ENCODE measurements at regions not wholly inside any gene's neighbourhood (a gene's known extent, or its start where the extent isn't known, plus 50 kb on each side); places are given as distances from the start of the nearest gene placed in this dataset.

- H3K27ac ChIP-seq (ENCODE audit: low read depth, low read length): no peak overlapping the region
- no peaks in the 10 kb centered on the region for H3K36me3 ChIP-seq (ENCODE audit: control insufficient read depth in 2 of 3, insufficient read depth in 3 of 3, low read length in 3 of 3)
- H3K27ac Mint-ChIP-seq: no peak overlapping the region
- H3K4me1 Mint-ChIP-seq: no peaks in the 10 kb centered on the region
- no peaks in the 10 kb centered on the region for H3K36me3 Mint-ChIP-seq
- no peak for ATAC-seq
- no peaks in the 10 kb centered on the region for H3K27me3 Mint-ChIP-seq
- H3K27me3 ChIP-seq (ENCODE audit: control insufficient read depth in 2 of 2, insufficient read depth in 2 of 2, low read length in 2 of 2): no peaks in the 10 kb centered on the region
- H3K9me3 Mint-ChIP-seq: peaks cover 0 to 16% (median 3%) of the 10 kb centered on the region in 11 donors
- no peak overlapping the region for H3K4me3 ChIP-seq (ENCODE audit: low read length)
- no peaks in the 10 kb centered on the region for H3K9me3 ChIP-seq (ENCODE audit: control insufficient read depth in 2 of 3, low read length in 3 of 3)
- ChIA-PET POLR2A (no interaction called here), CTCF (no interaction called here)
- DNase-seq: no peak
- intact Hi-C loops (cut with micrococcal nuclease): no loop called here
- H3K4me1 ChIP-seq (ENCODE audit: control insufficient read depth in 2 of 2, insufficient read depth in 2 of 2, low read length in 2 of 2): no peaks in the 10 kb centered on the region
- no peak overlapping the region for H3K4me3 Mint-ChIP-seq
Measured at GRCh38 chr7:9876053-9876452, 1097.6 kb upstream of the PHF14 start.

- no peaks in the 10 kb centered on the region for H3K27me3 Mint-ChIP-seq
- no peak overlapping the region for H3K4me3 Mint-ChIP-seq
- H3K4me3 ChIP-seq (ENCODE audit: low read length): no peak overlapping the region
- H3K4me1 Mint-ChIP-seq: no peaks in the 10 kb centered on the region
- CTCF ChIA-PET: no interaction called here
- H3K36me3 Mint-ChIP-seq: no peaks in the 10 kb centered on the region
- H3K27ac Mint-ChIP-seq: no peak overlapping the region
- H3K27ac ChIP-seq (ENCODE audit: low read depth, low read length): no peak overlapping the region
- peaks cover 0 to 23% (median 10%) of the 10 kb centered on the region in 11 donors for H3K9me3 Mint-ChIP-seq
- H3K36me3 ChIP-seq (ENCODE audit: control insufficient read depth in 2 of 3, insufficient read depth in 3 of 3, low read length in 3 of 3): no peaks in the 10 kb centered on the region
- no peaks in the 10 kb centered on the region for H3K4me1 ChIP-seq (ENCODE audit: control insufficient read depth in 2 of 2, insufficient read depth in 2 of 2, low read length in 2 of 2)
- DNase-seq (no peak), ATAC-seq (no peak)
- POLR2A ChIA-PET: no interaction called here
- peaks cover 0 to 3% (median 0%) of the 10 kb centered on the region in 3 experiments for H3K9me3 ChIP-seq (ENCODE audit: control insufficient read depth in 2 of 3, low read length in 3 of 3)
- intact Hi-C loops (cut with micrococcal nuclease): no loop called here
- no peaks in the 10 kb centered on the region for H3K27me3 ChIP-seq (ENCODE audit: control insufficient read depth in 2 of 2, insufficient read depth in 2 of 2, low read length in 2 of 2)
Measured at GRCh38 chr7:9889554-9889953, 1084.1 kb upstream of the PHF14 start.

- ChIA-PET CTCF (interaction anchor here (0.6 kb wide), 1 partner anchor 155 kb away, joined by 3 read pairs; no protein-coding TSS in a partner anchor), POLR2A (no interaction called here)
- Mint-ChIP-seq H3K36me3 (no peaks in the 10 kb centered on the region), H3K4me1 (no peaks in the 10 kb centered on the region), H3K4me3 (no peak overlapping the region), H3K27me3 (no peaks in the 10 kb centered on the region), H3K27ac (no peak overlapping the region), H3K9me3 (peaks cover 0 to 20% (median 10%) of the 10 kb centered on the region in 11 donors)
- Histone ChIP-seq H3K36me3 (ENCODE audit: control insufficient read depth in 2 of 3, insufficient read depth in 3 of 3, low read length in 3 of 3) (no peaks in the 10 kb centered on the region), H3K4me3 (ENCODE audit: low read length) (no peak overlapping the region), H3K9me3 (ENCODE audit: control insufficient read depth in 2 of 3, low read length in 3 of 3) (peaks cover 0 to 3% (median 0%) of the 10 kb centered on the region in 3 experiments), H3K4me1 (ENCODE audit: control insufficient read depth in 2 of 2, insufficient read depth in 2 of 2, low read length in 2 of 2) (no peaks in the 10 kb centered on the region), H3K27me3 (ENCODE audit: control insufficient read depth in 2 of 2, insufficient read depth in 2 of 2, low read length in 2 of 2) (no peaks in the 10 kb centered on the region), H3K27ac (ENCODE audit: low read depth, low read length) (no peak overlapping the region)
- no peak for DNase-seq
- intact Hi-C loops (cut with micrococcal nuclease): loop anchor here in 1 of 2 donors (10.0 kb wide), 1 partner anchor 65 kb away; no protein-coding TSS in a partner anchor
- no peak for ATAC-seq
Measured at GRCh38 chr7:9890092-9890491, 1083.6 kb upstream of the PHF14 start.

GRCh38 chr7:9891056-9891455 lies 1082.6 kb upstream of the PHF14 start:
- no peak for ATAC-seq
- Mint-ChIP-seq H3K27ac (no peak overlapping the region), H3K4me1 (no peaks in the 10 kb centered on the region), H3K4me3 (no peak overlapping the region), H3K9me3 (peaks cover 2 to 30% (median 14%) of the 10 kb centered on the region in 11 donors), H3K27me3 (no peaks in the 10 kb centered on the region), H3K36me3 (no peaks in the 10 kb centered on the region)
- intact Hi-C loops (cut with micrococcal nuclease): loop anchor here in 1 of 2 donors (10.0 kb wide), 1 partner anchor 64 kb away; no protein-coding TSS in a partner anchor
- H3K4me1 ChIP-seq (ENCODE audit: control insufficient read depth in 2 of 2, insufficient read depth in 2 of 2, low read length in 2 of 2): no peaks in the 10 kb centered on the region
- CTCF ChIA-PET: no interaction called here
- no peaks in the 10 kb centered on the region for H3K36me3 ChIP-seq (ENCODE audit: control insufficient read depth in 2 of 3, insufficient read depth in 3 of 3, low read length in 3 of 3)
- H3K27ac ChIP-seq (ENCODE audit: low read depth, low read length): no peak overlapping the region
- H3K27me3 ChIP-seq (ENCODE audit: control insufficient read depth in 2 of 2, insufficient read depth in 2 of 2, low read length in 2 of 2): no peaks in the 10 kb centered on the region
- H3K9me3 ChIP-seq (ENCODE audit: control insufficient read depth in 2 of 3, low read length in 3 of 3): peaks cover 0 to 3% (median 0%) of the 10 kb centered on the region in 3 experiments
- no peak overlapping the region for H3K4me3 ChIP-seq (ENCODE audit: low read length)
- DNase-seq: no peak
- POLR2A ChIA-PET: no interaction called here

GRCh38 chr7:9900339-9900738 lies 1073.3 kb upstream of the PHF14 start:
- H3K9me3 ChIP-seq (ENCODE audit: control insufficient read depth in 2 of 3, low read length in 3 of 3): peaks cover 0 to 5% (median 0%) of the 10 kb centered on the region in 3 experiments

GRCh38 chr7:9921326-9921725 lies 1052.3 kb upstream of the PHF14 start:
- H3K9me3 ChIP-seq (ENCODE audit: control insufficient read depth in 2 of 3, low read length in 3 of 3): no peaks in the 10 kb centered on the region
- no peak overlapping the region for H3K27ac ChIP-seq (ENCODE audit: low read depth, low read length)
- Mint-ChIP-seq H3K4me3 (no peak overlapping the region), H3K4me1 (no peaks in the 10 kb centered on the region), H3K9me3 (peaks cover 0 to 24% (median 4%) of the 10 kb centered on the region in 11 donors), H3K27ac (no peak overlapping the region), H3K27me3 (no peaks in the 10 kb centered on the region), H3K36me3 (no peaks in the 10 kb centered on the region)
- intact Hi-C loops (cut with micrococcal nuclease): no loop called here
- no peaks in the 10 kb centered on the region for H3K36me3 ChIP-seq (ENCODE audit: control insufficient read depth in 2 of 3, insufficient read depth in 3 of 3, low read length in 3 of 3)
- POLR2A ChIA-PET: no interaction called here
- H3K4me1 ChIP-seq (ENCODE audit: control insufficient read depth in 2 of 2, insufficient read depth in 2 of 2, low read length in 2 of 2): no peaks in the 10 kb centered on the region
- CTCF ChIA-PET: no interaction called here
- H3K4me3 ChIP-seq (ENCODE audit: low read length): no peak overlapping the region
- no peaks in the 10 kb centered on the region for H3K27me3 ChIP-seq (ENCODE audit: control insufficient read depth in 2 of 2, insufficient read depth in 2 of 2, low read length in 2 of 2)
- ATAC-seq (no peak), DNase-seq (no peak)

More at GRCh38 chr7:9900339-9900738, 1073.3 kb upstream of the PHF14 start:
- DNase-seq: no peak
- H3K27ac Mint-ChIP-seq: no peak overlapping the region
- Histone ChIP-seq H3K4me3 (ENCODE audit: low read length) (no peak overlapping the region), H3K4me1 (ENCODE audit: control insufficient read depth in 2 of 2, insufficient read depth in 2 of 2, low read length in 2 of 2) (no peaks in the 10 kb centered on the region), H3K36me3 (ENCODE audit: control insufficient read depth in 2 of 3, insufficient read depth in 3 of 3, low read length in 3 of 3) (no peaks in the 10 kb centered on the region), H3K27me3 (ENCODE audit: control insufficient read depth in 2 of 2, insufficient read depth in 2 of 2, low read length in 2 of 2) (no peaks in the 10 kb centered on the region), H3K27ac (ENCODE audit: low read depth, low read length) (no peak overlapping the region)
- ChIA-PET POLR2A (no interaction called here), CTCF (no interaction called here)
- no peaks in the 10 kb centered on the region for H3K4me1 Mint-ChIP-seq
- intact Hi-C loops (cut with micrococcal nuclease): no loop called here
- H3K36me3 Mint-ChIP-seq: no peaks in the 10 kb centered on the region
- no peak for ATAC-seq
- H3K27me3 Mint-ChIP-seq: no peaks in the 10 kb centered on the region
- H3K9me3 Mint-ChIP-seq: peaks cover 4 to 49% (median 23%) of the 10 kb centered on the region in 11 donors
- H3K4me3 Mint-ChIP-seq: no peak overlapping the region

- Histone ChIP-seq H3K4me3 (ENCODE audit: low read length) (no peak overlapping the region), H3K36me3 (ENCODE audit: control insufficient read depth in 2 of 3, insufficient read depth in 3 of 3, low read length in 3 of 3) (no peaks in the 10 kb centered on the region), H3K27ac (ENCODE audit: low read depth, low read length) (no peak overlapping the region), H3K27me3 (ENCODE audit: control insufficient read depth in 2 of 2, insufficient read depth in 2 of 2, low read length in 2 of 2) (no peaks in the 10 kb centered on the region), H3K4me1 (ENCODE audit: control insufficient read depth in 2 of 2, insufficient read depth in 2 of 2, low read length in 2 of 2) (no peaks in the 10 kb centered on the region), H3K9me3 (ENCODE audit: control insufficient read depth in 2 of 3, low read length in 3 of 3) (no peaks in the 10 kb centered on the region)
- intact Hi-C loops (cut with micrococcal nuclease): no loop called here
- Mint-ChIP-seq H3K9me3 (peaks cover 0 to 5% (median 0%) of the 10 kb centered on the region in 11 donors), H3K27ac (no peak overlapping the region), H3K27me3 (no peaks in the 10 kb centered on the region), H3K36me3 (no peaks in the 10 kb centered on the region), H3K4me1 (no peaks in the 10 kb centered on the region), H3K4me3 (no peak overlapping the region)
- ChIA-PET CTCF (no interaction called here), POLR2A (no interaction called here)
- DNase-seq: no peak
- no peak for ATAC-seq
Measured at GRCh38 chr7:9937944-9938631, 1035.6 kb upstream of the PHF14 start.

Data from naive thymus-derived CD4-positive, alpha-beta T cell (primary cell).